GM12878 (cell line): ENCODE measurements at regions not wholly inside any gene's neighbourhood (a gene's known extent, or its start where the extent isn't known, plus 50 kb on each side); places are given as distances from the start of the nearest gene placed in this dataset.

Experiments used
- ATAC-seq: fragments of 200-7000 bp; cut with Tn5 transposase; 3 replicates; pipeline ENCODE4 v1.9.1; 2020; ENCODE audit warnings: mild to moderate bottlenecking, moderate library complexity
- BruUV-seq: library from RNA; stranded (reverse); fragments of 400-500 nt; replicated peaks from 2 replicates; lab custom pipeline; 2021; lab: Mats Ljungman, UMichigan
- CTCF ChIA-PET: fragments of 300-600 bp; sonication (Branson Sonifier 250); formaldehyde crosslinking; extraction: SDS; loops from one replicate; lab custom pipeline; 2021; ENCODE audit warnings: inconsistent platforms; lab: Yijun Ruan, JAX
- POLR2A ChIA-PET: fragments of 350-600 bp; formaldehyde crosslinking; extraction: SDS; loops from one replicate; lab custom pipeline; 2021; ENCODE audit warnings: inconsistent platforms; lab: Charles Lee
- RAD21 ChIA-PET: fragments of 300-600 bp; sonication (Branson Sonifier 250); formaldehyde crosslinking; loops from one replicate; lab custom pipeline; 2023; ENCODE audit warnings: antibody characterized with exemption; ENCODE audit not compliant: unreplicated experiment; lab: Charles Lee
- SMC1A ChIA-PET: fragments of 300-600 bp; sonication (Branson Sonifier 250); formaldehyde crosslinking; loops from one replicate; lab custom pipeline; 2023; ENCODE audit not compliant: unreplicated experiment, uncharacterized antibody; lab: Charles Lee
- DNase-seq: peaks from one replicate; pipeline ENCODE4 v3.0.0-alpha.2; 2011; ENCODE audit warnings: low read depth, low spot score
- FAIRE-seq: peaks from 3 replicates; lab custom pipeline; 2011; peaks lifted over from hg19 to GRCh38; lab: Jason Lieb, UNC
- H2AFZ ChIP-seq: 2 replicates; pipeline ENCODE4 v1.6.0; 2011; ENCODE audit warnings: low read depth, low read length, control low read depth; ENCODE audit not compliant: control insufficient read depth
- H3K27ac ChIP-seq: 2 replicates; pipeline ENCODE4 v1.5.1; 2011; ENCODE audit warnings: control low read depth; ENCODE audit not compliant: control insufficient read depth, insufficient read depth
- H3K27me3 ChIP-seq, 2 experiments: replicated peaks in 1 of 2; 2 replicates each; pipeline versions ENCODE4 v1.6.0 to v1.6.1; 2011; ENCODE audit warnings: low read length in 1 of 2; ENCODE audit not compliant: control insufficient read depth in 2 of 2, insufficient read depth in 2 of 2
- H3K36me3 ChIP-seq, 2 experiments: 2 replicates each; pipeline ENCODE4 v1.5.1; 2011; ENCODE audit warnings: low read length in 1 of 2; ENCODE audit not compliant: control insufficient read depth in 2 of 2, insufficient read depth in 2 of 2
- H3K4me1 ChIP-seq: 2 replicates; pipeline ENCODE4 v1.6.1; 2011; ENCODE audit warnings: mild to moderate bottlenecking, low read length, moderate library complexity, mixed read lengths; ENCODE audit not compliant: control insufficient read depth, insufficient read depth
- H3K4me2 ChIP-seq: 2 replicates; pipeline ENCODE4 v1.6.0; 2011; ENCODE audit warnings: control low read depth; ENCODE audit not compliant: control insufficient read depth, insufficient read depth
- H3K4me3 ChIP-seq: fragments of 200-600 bp; sonication (generic); 2 replicates; pipeline ENCODE4 v1.5.1; 2016
- H3K79me2 ChIP-seq: 2 replicates; pipeline ENCODE4 v1.6.0; 2011; ENCODE audit warnings: low read length; ENCODE audit not compliant: control insufficient read depth, insufficient read depth
- H3K9ac ChIP-seq: 2 replicates; pipeline ENCODE4 v1.8.0; 2011; ENCODE audit warnings: low read length, control low read depth, mixed read lengths; ENCODE audit not compliant: control insufficient read depth, insufficient read depth
- H3K9me3 ChIP-seq: replicated peaks from 3 replicates; pipeline ENCODE4 v1.5.1; 2011; ENCODE audit warnings: mild to moderate bottlenecking, low read length; ENCODE audit not compliant: control insufficient read depth, insufficient read depth
- H4K20me1 ChIP-seq: 2 replicates; pipeline ENCODE4 v1.6.0; 2011; ENCODE audit not compliant: control insufficient read depth, insufficient read depth
- CEBPZ ChIP-seq: fragments of 150-350 bp; IDR thresholded peaks from 2 replicates; pipeline ENCODE4 v1.6.1; 2016; ENCODE audit warnings: low read depth, low read length
- FOS ChIP-seq: IDR thresholded peaks from 3 replicates; pipeline ENCODE4 v1.6.1; 2011; ENCODE audit warnings: borderline replicate concordance; ENCODE audit not compliant: insufficient read length; ENCODE audit errors: extremely low read depth
- MTA3 ChIP-seq: IDR thresholded peaks from 2 replicates; pipeline ENCODE4 v1.6.1; 2012; ENCODE audit warnings: low read length, inconsistent platforms, borderline replicate concordance
- POLR2AphosphoS5 ChIP-seq: IDR thresholded peaks from 2 replicates; pipeline ENCODE4 v1.6.1; 2011; ENCODE audit warnings: mild to moderate bottlenecking, low read length, inconsistent platforms
- RB1 ChIP-seq: fragments of 450-650 bp; formaldehyde crosslinking; IDR thresholded peaks from 2 replicates; pipeline ENCODE4 v1.6.1; 2017; ENCODE audit warnings: mild to moderate bottlenecking, borderline replicate concordance
- SRF ChIP-seq, 2 experiments: IDR thresholded peaks; 2 replicates each; pipeline ENCODE4 v1.6.1; 2011; ENCODE audit warnings: low read depth in 2 of 2, low read length in 2 of 2, mild to moderate bottlenecking in 1 of 2, moderate library complexity in 1 of 2
- TCF3 ChIP-seq: IDR thresholded peaks from 2 replicates; pipeline ENCODE4 v1.6.1; 2012; ENCODE audit warnings: low read depth, mild to moderate bottlenecking, low read length, borderline replicate concordance; ENCODE audit not compliant: insufficient read depth
- ZNF24 ChIP-seq: fragments of 450-650 bp; IDR thresholded peaks from 2 replicates; pipeline ENCODE4 v1.6.1; 2017; ENCODE audit warnings: antibody characterized with exemption, mild to moderate bottlenecking
- WGBS: methylation state at CpG from one replicate; pipeline ENCODE4 v1.1.6; 2016; ENCODE audit warnings: low lambda C conversion rate; ENCODE audit not compliant: insufficient replicate concordance, insufficient coverage; ENCODE audit errors: missing lambda C conversion rate; 5-methylcytosine and 5-hydroxymethylcytosine counted together
- in situ Hi-C: fragments of 300-500 bp; cut with MboI; formaldehyde crosslinking; loops from 9 replicates; pipeline ENCODE4 v1.14.3; 2018; ENCODE audit warnings: mixed read lengths
- intact Hi-C: fragments of 100-400 bp; cut with micrococcal nuclease; formaldehyde crosslinking; loops from one replicate; pipeline ENCODE4 v1.14.2; 2022; ENCODE audit not compliant: unreplicated experiment
- TF ChIP-seq, protein P1 (sequence below): fragments of 450-650 bp; IDR thresholded peaks from 2 replicates; pipeline ENCODE4 v1.6.1; 2016; ENCODE audit warnings: mild to moderate bottlenecking, moderate library complexity, borderline replicate concordance
- TF ChIP-seq, protein P2 (sequence below): fragments of 450-650 bp; IDR thresholded peaks from 2 replicates; pipeline ENCODE4 v1.6.1; 2018; ENCODE audit warnings: mild to moderate bottlenecking, low read depth, moderate library complexity; ENCODE audit not compliant: partially characterized antibody

GRCh38 chr7:155172141-155172540 is 102.0 kb downstream of the HTR5A start:
- H3K4me1 ChIP-seq = no peaks in the 10 kb centered on the region
- no peaks in the 10 kb centered on the region for H3K79me2 ChIP-seq
- no peak overlapping the region for H3K9ac ChIP-seq
- ATAC-seq (no peak), DNase-seq (no peak), FAIRE-seq (no peak)
- SMC1A ChIA-PET = no interaction called here
- H2AFZ ChIP-seq = no peak overlapping the region
- POLR2A ChIA-PET = no interaction called here
- H3K4me3 ChIP-seq = no peak overlapping the region
- H3K27ac ChIP-seq = no peak overlapping the region
- no peaks in the 10 kb centered on the region; the same call in 2 of the 3 replicates for H3K9me3 ChIP-seq
- 58% methylated on average over 5 of the region's 5 CpGs for WGBS
- RAD21 ChIA-PET = no interaction called here
- BruUV-seq = no TSS peak
- H3K36me3 ChIP-seq = no peaks in the 10 kb centered on the region
- intact Hi-C loops = no loop called here
- H4K20me1 ChIP-seq = no peaks in the 10 kb centered on the region
- peaks cover 0 to 2% of the 10 kb centered on the region in 2 experiments; a peak in 1 of 4 replicates for H3K27me3 ChIP-seq
- CTCF ChIA-PET = no interaction called here
- in situ Hi-C loops = no loop called here
- no peak overlapping the region for H3K4me2 ChIP-seq
- TF ChIP-seq POLR2AphosphoS5 (no peak), ZNF24 (no peak), MTA3 (no peak), RB1 (no peak), FOS (no peak), TCF3 (no peak), CEBPZ (no peak), SRF (IDR thresholded peaks at IDR 0.05; ENCODE audit: low read depth in 2 of 2, low read length in 2 of 2) (no peak)
- TF ChIP-seq, protein P1, sequence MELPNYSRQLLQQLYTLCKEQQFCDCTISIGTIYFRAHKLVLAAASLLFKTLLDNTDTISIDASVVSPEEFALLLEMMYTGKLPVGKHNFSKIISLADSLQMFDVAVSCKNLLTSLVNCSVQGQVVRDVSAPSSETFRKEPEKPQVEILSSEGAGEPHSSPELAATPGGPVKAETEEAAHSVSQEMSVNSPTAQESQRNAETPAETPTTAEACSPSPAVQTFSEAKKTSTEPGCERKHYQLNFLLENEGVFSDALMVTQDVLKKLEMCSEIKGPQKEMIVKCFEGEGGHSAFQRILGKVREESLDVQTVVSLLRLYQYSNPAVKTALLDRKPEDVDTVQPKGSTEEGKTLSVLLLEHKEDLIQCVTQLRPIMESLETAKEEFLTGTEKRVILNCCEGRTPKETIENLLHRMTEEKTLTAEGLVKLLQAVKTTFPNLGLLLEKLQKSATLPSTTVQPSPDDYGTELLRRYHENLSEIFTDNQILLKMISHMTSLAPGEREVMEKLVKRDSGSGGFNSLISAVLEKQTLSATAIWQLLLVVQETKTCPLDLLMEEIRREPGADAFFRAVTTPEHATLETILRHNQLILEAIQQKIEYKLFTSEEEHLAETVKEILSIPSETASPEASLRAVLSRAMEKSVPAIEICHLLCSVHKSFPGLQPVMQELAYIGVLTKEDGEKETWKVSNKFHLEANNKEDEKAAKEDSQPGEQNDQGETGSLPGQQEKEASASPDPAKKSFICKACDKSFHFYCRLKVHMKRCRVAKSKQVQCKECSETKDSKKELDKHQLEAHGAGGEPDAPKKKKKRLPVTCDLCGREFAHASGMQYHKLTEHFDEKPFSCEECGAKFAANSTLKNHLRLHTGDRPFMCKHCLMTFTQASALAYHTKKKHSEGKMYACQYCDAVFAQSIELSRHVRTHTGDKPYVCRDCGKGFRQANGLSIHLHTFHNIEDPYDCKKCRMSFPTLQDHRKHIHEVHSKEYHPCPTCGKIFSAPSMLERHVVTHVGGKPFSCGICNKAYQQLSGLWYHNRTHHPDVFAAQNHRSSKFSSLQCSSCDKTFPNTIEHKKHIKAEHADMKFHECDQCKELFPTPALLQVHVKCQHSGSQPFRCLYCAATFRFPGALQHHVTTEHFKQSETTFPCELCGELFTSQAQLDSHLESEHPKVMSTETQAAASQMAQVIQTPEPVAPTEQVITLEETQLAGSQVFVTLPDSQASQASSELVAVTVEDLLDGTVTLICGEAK = no peak
- TF ChIP-seq, protein P2, sequence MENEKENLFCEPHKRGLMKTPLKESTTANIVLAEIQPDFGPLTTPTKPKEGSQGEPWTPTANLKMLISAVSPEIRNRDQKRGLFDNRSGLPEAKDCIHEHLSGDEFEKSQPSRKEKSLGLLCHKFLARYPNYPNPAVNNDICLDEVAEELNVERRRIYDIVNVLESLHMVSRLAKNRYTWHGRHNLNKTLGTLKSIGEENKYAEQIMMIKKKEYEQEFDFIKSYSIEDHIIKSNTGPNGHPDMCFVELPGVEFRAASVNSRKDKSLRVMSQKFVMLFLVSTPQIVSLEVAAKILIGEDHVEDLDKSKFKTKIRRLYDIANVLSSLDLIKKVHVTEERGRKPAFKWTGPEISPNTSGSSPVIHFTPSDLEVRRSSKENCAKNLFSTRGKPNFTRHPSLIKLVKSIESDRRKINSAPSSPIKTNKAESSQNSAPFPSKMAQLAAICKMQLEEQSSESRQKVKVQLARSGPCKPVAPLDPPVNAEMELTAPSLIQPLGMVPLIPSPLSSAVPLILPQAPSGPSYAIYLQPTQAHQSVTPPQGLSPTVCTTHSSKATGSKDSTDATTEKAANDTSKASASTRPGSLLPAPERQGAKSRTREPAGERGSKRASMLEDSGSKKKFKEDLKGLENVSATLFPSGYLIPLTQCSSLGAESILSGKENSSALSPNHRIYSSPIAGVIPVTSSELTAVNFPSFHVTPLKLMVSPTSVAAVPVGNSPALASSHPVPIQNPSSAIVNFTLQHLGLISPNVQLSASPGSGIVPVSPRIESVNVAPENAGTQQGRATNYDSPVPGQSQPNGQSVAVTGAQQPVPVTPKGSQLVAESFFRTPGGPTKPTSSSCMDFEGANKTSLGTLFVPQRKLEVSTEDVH = no peak
